ENCODE measurements at regions not wholly inside any gene's neighbourhood (a gene's known extent, or its start where the extent isn't known, plus 50 kb on each side); places are given as distances from the start of the nearest gene placed in this dataset.

DNA sequence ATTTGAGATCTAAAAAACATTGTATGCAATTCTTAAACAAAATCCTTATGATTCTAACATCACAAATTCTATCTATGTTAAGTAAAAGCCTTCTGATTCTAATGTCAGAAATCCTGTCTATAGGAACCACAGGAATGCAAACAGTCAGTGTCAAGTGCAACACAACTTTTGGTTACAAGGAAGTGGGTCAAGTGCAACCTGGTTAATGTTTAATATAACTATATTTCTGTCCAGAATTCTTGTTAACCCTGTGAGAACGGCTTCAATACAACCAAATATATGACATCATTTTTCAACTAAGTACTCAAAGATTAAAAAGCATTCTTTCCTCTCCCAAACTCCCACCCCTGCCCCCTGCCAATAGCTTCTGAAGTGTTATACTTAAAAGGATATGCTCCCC, 107.9 kb upstream of the PLEKHA5 start:
- DNase-seq: no peak

DNA sequence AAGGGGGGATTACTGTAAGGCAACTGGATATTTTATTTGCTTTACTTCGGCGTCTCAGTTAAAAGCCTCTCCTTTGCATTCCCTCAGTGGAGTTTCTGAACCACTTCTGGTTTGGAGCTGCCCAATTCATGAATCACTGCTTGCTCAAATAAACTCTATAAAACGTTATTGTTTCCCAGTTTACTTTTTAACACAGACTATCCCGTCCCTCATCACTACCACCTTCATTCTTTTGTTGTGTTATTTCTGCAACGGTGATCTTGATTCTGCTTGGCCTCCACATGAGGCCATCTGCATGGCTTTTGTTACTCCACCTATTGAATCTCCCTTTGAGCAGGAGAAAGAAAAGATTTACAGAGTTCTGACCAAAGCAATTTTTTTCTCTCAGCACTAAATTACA, 104.0 kb upstream of the PLEKHA5 start:
- no peak for DNase-seq

DNA sequence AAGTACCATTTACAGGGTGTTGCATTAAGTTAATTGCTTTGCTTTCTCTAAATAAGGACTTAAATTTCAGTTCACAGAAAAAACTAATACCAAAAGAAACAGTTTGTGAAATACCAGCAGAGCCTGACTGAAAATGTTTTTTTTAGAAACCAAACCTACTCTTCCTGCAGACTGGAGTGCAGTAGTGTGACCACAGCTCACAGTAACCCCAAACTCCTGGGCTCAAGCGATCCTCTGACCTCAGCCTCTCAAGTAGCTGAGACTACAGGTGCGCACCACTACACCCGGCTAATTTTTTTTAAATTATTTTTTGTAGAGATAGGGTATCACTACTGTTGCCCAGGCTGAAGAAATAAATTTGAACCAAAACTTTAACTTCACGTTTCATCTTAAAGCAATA, 103.5 kb upstream of the PLEKHA5 start:
- no peak for DNase-seq

DNA sequence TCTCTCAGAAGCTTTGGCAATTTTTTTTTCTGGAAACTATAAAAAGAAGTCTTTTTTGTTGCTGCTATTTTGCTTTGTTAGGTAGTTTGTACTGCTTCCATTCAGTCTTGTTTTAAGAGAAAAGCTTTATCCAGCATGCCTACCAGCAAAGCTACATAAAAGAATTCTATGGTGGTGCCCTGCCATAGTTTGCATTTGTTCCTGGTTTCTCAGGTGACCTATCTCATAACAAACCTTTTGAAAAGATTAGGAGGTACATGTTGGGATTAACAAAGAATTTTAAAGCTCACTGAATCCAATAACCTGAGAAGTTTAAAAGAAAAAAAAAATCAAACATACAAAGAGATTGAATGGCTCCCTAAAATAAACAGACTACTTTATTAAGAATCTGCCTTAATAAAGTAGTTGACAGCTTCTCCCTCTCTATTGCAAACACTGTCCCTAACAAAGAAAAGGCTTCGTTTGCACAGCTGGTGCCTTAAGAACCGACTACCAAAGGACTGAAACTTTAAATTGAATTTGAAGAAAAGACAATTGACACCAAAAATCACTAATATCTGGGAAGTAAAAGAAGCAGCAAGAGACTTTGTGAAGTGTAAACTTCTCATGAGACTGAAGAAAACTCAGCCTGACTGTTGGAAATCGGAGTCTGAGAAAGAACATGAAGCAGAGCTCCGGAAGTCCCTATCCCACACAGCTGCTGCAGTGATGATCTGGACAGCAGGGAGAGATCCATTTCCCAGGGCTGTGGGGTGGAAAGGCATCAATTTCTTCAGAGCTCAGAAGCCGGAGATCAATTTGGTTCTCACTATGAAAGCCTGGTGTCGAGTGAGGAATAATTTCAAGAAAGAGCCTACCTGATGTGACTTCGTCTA, 102.7 kb upstream of the PLEKHA5 start:
- DNase-seq: no peak

DNA sequence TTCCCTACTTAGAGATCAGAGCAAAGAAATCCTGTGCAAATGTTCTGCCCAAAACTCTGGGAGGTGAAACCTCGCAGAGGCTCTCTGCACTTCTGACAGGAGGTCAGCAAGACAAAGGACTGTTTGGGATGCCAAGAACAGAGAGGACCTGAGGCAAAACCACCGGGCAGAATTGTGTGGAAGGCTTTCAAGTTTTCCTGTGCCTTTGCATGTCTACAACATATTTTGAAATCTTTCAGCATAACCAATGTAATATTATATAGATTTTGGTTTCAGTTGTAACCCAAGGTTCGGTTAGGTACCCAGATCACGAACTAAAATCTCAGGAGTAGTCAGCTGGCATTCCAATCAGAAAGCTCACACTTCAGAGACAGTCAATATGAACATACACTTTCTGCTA, 99.4 kb upstream of the PLEKHA5 start:
- no peak for DNase-seq

DNA sequence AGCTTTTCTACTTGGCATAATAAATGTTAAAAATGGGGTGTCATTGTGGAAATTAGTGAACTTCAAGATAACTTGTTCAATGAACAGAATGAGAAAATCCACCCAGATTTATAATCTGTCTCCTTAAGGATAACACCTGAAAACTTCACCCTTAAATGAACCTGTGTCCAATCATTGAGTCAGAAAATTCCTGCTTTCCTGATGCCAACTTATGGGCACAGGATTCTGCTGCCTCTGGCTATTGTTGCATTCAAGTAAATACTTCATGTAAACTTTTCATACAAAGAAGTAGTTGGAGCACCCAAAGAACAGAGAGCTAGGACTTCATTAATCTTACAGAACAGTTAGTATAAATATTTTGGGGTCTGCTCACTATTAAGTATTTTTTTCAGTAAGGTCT, 98.9 kb upstream of the PLEKHA5 start:
- DNase-seq: no peak

DNA sequence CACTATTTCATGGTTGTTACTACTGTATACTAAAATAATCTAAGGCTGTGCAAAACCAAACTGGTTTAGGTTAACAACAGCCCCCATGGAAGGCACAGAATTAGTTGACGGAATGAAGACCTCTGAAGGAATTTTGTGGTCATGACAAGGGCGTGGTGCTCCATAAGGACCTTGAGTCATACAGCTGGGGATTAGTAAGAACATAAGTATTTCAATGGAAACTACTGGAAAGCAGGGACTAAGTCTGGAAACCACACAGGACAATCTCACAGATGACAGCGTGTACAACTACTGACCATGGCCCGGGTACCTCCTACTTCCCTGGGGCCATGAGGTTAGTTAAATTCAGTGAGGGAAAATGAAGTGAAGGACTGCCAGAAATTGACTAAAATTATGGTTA, 98.5 kb upstream of the PLEKHA5 start:
- no peak for DNase-seq

DNA sequence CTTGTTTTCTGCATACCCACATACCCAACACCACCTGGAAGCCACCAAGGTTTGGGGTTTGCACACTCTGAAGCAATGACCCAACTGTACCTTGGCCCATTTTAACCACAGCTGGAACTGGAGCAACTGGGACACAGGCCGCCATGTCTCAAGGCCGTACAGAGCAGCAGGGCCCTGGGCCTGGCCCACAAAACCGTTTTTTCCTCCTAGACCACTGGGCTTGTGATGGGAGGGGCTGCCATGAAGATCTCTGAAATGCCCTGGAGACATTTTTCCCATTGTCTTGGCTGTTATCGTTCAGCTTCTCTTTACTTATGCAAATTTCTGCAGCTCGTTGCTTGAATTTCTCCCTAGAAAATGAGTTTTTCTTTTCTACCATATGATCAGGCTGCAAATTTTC, 96.7 kb upstream of the PLEKHA5 start:
- no peak for DNase-seq

DNA sequence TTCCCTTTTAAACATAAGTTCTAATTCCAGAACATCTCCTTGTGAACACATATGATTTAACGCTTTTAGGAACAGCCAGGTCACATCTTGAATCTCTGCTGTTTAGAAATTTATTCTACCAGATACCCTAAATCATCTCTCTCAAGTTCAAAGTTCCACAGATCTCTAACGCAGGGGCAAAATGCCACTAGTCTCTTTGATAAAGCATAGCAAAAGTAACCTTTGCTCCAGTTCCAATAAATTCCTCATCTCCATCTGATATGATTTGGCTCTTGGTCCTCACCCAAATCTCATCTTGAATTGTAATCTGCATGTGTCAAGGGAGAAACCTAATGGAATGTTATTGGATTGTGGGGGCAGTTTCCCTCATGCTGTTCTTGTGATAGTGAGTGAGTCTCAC, 96.3 kb upstream of the PLEKHA5 start:
- no peak for DNase-seq

DNA sequence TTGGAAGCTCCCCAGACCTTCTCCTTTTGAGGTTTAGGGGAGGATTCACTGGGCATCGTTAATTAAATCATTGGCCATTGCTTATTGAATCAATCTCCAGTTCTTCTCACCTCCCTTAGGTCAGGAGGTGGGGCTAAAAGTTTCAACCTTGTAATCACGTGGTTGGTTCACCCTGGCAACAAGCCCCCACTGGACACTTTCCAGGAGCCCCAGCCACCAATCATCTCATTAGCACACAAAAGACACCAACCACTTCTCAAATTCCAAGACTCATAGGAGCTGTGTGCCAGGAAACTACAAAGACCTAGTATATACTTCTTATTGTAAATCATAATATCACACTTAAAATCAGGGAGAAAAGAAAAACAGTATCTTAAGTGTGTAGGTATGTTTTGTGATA, 94.6 kb upstream of the PLEKHA5 start:
- no peak for DNase-seq

DNA sequence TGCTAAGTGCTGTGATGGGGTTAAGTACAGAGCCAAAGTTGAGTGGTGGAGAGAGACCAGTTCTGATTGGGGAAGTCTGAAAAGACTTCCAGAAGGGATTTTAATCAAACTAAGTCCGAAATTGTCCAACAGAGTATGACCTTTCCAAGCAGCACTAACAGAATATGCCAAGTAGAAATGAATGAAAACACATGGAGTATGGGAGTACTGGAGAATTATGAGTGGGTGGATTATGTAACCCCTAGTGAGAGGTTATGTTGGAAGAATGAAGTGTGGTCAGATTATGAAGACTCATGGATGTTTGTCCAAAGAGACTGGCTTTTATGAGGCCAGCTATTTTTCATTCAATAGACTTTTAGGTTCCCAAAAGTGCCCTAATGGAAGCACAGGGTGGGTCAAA, 94.0 kb upstream of the PLEKHA5 start:
- DNase-seq: no peak

DNA sequence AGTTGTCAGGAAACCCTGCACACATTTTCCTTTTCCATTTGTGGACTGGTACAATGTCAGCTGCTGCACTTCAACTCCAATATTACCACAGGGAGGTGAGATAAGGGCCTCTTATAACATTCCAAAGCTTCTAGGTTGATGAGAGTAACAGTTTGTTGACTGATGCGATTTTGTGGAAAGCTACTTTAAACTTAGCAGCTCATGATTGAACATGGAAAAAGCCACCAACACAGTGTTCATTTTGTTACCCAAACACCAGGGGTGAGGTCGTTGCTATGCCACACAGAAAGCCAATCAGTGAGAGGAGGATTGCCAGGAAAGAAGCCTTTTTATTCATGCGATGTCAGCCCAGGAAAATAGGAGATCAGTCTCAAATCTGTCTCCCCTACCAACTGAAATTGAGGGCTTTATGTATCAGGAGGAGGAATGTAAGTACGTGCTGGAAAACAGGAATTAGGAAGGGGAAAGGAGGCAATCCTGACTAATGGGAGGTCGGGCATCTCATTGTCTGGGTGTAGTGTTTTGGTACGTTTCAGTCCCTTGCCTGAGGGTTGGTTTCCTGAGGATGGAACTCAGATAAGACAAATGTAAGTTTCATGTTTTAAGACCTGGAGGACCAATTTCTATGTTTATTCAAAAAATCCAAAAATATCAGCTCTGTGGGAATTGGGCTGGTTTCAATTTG, 92.7 kb upstream of the PLEKHA5 start:
- peak; percentile 28 for DNase-seq

DNA sequence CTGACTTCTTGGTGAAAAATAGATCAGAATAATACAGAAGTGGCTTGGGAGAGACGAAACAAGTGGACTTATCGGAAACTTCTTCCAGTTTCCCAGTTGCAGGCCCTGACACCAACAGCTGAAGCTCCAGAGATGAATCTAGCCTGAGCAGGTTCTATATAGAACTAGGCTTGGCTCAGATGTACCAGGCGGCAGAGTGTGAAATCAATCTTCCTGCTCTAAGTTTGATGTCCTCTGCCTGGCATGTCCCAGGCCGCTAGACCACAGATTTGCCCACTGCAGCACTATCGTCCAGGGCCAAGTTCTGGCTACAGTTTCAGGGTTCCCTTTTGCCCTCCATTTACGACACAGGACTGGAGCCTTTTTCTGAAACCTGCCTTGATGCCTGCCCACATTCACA, 91.3 kb upstream of the PLEKHA5 start:
- DNase-seq: no peak

DNA sequence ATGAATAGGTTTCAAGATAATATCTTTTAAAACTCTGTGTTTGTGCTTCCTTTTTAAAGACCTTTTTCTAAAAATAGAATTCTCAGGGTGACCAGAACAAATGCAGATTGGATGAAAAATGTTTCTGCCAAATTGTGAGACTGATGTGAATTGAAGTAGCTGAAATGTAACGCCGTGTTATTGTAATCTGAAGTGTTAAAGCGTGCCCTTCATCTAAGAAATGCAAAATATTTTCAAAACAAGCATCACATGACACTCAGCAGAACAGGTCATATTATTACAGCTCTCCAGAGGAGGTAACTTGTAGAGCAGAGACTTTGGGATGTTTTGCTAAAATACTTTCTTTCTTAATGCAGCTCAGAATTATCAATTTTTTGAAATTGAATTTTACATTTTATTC, 90.0 kb upstream of the PLEKHA5 start:
- DNase-seq: no peak

DNA sequence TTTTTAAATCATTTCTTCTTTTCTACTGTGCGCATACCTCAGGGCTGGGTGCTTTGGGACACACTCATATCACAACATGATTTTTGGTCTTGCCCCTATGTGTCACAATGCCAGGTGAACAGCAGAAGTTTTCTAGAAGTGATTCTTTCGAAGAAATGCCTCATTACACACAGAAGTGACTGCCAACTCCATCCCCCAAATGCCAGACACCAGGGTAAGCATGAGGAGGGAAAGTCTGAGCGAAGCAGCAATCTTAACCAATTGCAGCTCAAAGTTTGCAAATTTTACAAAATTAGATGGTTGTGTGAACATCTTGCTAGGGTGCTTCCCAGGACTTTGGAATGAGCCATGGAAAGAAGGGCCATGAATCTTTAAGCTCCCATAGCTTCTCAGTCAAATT, 87.3 kb upstream of the PLEKHA5 start:
- DNase-seq: peak; percentile 25

DNA sequence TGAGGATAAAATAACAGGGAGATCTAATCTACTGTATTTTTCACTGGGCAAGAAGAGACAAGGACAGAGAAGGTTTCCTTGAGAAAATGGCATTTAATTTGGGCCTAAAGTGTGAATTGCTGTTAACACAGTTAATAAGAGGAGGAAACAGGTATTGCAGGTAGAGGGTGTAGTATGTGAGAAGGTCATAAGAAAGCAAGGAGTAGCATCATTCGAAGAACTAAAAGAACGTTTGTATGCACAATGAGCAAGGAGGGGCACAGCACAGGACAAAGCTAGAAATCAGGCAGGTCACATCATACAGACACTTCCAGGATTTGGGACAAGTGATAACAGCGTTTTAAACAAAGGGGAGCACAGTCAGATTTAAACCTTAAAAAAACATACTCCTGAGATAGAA, 85.1 kb upstream of the PLEKHA5 start:
- DNase-seq: no peak

DNA sequence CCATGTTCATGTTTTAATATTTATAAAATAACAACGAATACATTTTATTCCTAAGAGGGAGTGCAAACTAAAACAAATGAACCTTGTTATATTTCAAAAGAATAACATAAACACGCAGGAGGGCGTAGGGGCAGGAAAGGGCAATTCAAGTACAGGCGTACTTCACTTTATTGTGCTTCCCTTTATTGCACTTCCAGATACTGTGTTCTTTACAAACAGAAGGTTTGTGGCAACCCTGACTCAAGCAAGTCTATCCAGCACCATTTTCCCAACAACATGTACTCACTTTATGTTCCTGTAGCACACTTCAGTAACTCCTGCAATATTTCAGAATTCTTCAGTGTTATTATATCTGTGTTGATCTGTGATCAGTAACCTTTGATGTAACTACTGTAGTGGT, 84.6 kb upstream of the PLEKHA5 start:
- DNase-seq: no peak

DNA sequence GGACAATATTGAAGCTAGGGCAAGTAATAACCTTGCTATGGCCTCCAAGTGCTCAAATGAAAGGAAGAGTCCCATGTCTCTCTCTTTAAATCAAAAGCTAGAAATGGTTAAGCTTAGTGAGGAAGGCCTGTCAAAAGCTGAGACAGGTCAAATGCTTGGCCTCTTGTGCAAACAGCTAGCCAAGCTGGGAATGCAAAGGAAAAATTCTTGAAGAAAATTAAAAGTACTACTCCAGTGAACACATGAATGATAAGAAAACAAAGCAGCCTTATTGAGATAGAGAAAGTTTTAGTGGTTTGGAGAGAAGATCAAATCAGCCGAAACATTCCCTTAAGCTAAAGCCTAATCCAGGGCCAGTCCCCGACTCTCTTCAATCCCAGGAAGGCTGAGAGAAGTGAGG, 84.1 kb upstream of the PLEKHA5 start:
- no peak for DNase-seq

DNA sequence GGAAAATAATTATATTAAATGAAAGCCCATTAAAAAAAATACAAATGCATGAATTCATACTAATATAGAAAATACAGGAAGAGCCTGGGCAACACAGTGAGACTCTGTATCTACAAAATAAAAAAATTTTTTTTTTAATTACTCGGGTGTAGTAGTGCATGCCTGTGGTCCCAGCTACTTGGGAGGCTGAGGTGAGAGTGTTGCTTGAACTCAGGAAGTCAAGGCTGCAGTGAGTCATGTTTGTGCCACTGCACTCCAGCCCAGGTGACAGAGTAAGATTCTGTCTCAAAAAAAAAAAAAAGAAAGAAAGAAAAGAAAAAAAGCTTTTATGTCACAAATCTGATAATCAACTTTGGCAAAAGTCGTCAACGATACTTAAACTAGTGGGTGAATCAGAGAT, 80.6 kb upstream of the PLEKHA5 start:
- DNase-seq: no peak

DNA sequence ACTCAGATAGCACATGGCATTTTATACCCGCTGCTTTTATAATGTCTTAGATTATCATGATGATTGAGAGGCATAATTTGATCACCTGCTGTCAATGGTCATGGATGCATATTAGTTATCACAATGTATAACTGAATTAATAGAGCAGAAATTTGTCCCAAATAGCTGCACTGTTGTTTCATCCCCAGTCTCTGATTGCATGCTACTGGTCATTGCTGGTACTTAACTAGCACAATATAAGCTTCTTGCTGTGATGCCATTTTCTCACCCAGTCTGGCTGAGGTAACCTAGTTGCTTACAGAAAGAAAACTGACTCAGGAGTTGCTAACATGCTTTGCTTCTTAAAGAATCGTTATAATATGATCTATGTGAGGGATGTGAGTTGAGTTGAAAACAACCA, 76.8 kb upstream of the PLEKHA5 start:
- no peak for DNase-seq

DNA sequence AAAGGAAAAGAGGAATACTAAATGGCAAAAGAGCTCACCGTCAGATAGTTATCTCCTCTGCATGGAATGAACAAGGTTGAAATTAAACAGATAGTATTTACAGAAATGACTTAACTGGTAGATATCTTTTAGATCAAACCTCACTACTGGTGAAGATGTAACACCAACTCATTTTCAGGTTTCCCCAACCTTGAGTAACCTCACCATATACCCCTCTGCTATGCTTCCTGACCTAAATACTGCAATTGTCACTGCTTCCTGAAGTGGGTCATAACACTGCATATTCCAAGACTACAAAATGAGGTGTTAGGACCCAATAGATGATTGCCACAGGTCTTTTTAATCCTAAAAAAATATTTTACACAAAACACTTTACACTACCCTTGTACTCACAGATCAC, 76.3 kb upstream of the PLEKHA5 start:
- DNase-seq: no peak

DNA sequence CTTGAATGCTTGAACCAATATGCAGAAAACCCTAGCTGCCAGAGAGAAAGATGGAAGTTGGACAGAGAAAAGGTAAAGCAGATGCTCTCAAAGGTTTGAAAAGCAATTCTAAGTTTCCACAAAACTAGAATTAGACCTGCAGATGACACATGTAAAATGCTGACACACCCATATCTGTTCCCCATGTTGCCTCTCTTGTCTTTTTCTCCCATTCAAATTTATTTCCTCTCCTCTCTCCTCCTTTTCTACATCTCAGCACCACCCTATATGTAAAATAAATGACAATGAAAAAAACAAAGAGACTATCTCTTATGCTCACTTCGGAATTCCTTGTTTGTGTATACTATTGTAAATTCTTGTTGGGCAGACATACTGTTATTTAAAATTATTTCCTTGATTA, 75.5 kb upstream of the PLEKHA5 start:
- no peak for DNase-seq

DNA sequence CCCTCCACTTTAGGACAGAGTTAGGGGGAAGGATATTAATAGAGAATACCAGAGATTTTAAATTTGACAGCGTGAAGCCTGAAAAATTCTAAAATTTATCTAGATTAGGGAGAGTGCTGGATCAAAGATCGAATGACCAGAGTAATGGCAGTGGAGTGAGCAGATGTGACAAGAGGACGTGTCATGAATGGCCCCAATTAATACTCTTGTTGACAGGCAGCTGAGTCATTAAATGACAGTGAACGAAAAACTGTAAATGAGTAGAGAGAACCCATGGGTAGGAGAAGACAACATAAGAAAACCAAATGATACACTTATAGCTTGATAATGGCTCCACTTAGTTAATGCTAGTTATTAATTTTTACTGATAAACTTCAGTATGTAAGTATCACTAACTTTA, 73.9 kb upstream of the PLEKHA5 start:
- DNase-seq: no peak

DNA sequence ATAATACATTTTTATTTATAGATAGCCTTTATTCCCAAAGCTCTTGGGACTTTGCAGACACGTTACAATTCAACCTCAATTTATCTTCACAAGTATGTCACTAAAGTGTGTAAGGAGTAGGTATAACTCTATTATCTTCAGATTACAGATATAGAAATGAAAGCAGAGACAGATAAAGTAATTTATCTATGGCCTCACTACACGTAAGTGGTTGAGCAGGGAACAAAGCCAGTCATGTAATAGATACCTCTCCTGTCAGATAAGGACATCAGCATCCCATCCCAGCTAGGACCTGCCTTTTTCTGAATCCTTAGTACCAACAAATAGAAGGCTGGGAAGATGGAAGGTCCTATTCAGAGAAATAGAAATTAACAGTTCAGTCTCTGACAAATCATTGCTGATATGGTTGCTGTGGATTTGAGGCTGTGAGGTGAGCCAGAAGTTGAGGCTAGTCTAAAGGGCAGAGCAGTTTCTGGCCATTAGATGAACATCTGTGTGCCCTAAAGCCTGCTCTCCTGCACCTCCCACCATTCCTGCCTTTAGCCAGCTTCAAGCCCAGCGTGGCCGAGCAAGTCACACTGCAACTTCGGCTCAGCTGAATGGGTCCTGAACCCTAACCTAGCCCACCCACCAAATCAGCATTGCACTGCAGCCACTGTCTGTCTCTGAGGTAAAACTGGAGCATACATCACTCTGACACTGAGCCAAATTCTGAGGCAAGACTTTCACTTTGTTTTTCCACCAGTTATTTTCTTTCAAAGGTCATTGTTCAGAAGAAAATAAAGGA, 71.1 kb upstream of the PLEKHA5 start:
- DNase-seq: no peak
